GM23338 (cell line): ENCODE measurements at regions not wholly inside any gene's neighbourhood (a gene's known extent, or its start where the extent isn't known, plus 50 kb on each side); places are given as distances from the start of the nearest gene placed in this dataset.

Experiments used
- CREB1 ChIP-seq: fragments of 250-450 bp; sonication (Bioruptor Pico); IDR thresholded peaks from 2 replicates; pipeline ENCODE4 v1.5.0; 2020; ENCODE audit warnings: low read depth, mild to moderate bottlenecking, moderate library complexity
- EZH2 ChIP-seq: fragments of 200-600 bp; sonication (generic); IDR thresholded peaks from one replicate; pipeline ENCODE4 v1.8.0; 2017; ENCODE audit warnings: antibody characterized with exemption, mild to moderate bottlenecking, low read depth; ENCODE audit not compliant: unreplicated experiment
- EZH2phosphoT487 ChIP-seq: fragments of 200-600 bp; sonication (generic); IDR thresholded peaks from one replicate; pipeline ENCODE4 v1.8.1; 2018; ENCODE audit warnings: antibody characterized with exemption; ENCODE audit not compliant: unreplicated experiment
- JUNB ChIP-seq: IDR thresholded peaks from one replicate; pipeline ENCODE4 v1.6.1; 2016; ENCODE audit warnings: antibody characterized with exemption; ENCODE audit not compliant: unreplicated experiment
- POLR2AphosphoS5 ChIP-seq: IDR thresholded peaks from 2 replicates; pipeline ENCODE4 v1.6.1; 2016; ENCODE audit warnings: antibody characterized with exemption, low read depth
- STAT1 ChIP-seq: IDR thresholded peaks from one replicate; pipeline ENCODE4 v1.6.1; 2016; ENCODE audit warnings: antibody characterized with exemption; ENCODE audit not compliant: unreplicated experiment
- ZNF331 ChIP-seq: fragments of 250-450 bp; sonication (Bioruptor Pico); IDR thresholded peaks from 2 replicates; pipeline ENCODE4 v1.5.0; 2020; ENCODE audit warnings: low read depth, mild to moderate bottlenecking, moderate library complexity
- TF ChIP-seq, protein P1 (sequence below), 2 experiments: fragments of 200-600 bp in 1 of 2; sonication (generic) in 1 of 2; conservative IDR thresholded peaks; 2 replicates each; pipeline versions ENCODE4 v1.5.1 to v1.6.1; 2016 to 2017; ENCODE audit warnings: antibody characterized with exemption in 2 of 2, low read depth in 2 of 2, mild to moderate bottlenecking in 2 of 2, moderate library complexity in 1 of 2
- TF ChIP-seq, protein P2 (sequence below): IDR thresholded peaks from one replicate; pipeline ENCODE4 v1.6.1; 2018; ENCODE audit warnings: antibody characterized with exemption; ENCODE audit not compliant: unreplicated experiment

DNA sequence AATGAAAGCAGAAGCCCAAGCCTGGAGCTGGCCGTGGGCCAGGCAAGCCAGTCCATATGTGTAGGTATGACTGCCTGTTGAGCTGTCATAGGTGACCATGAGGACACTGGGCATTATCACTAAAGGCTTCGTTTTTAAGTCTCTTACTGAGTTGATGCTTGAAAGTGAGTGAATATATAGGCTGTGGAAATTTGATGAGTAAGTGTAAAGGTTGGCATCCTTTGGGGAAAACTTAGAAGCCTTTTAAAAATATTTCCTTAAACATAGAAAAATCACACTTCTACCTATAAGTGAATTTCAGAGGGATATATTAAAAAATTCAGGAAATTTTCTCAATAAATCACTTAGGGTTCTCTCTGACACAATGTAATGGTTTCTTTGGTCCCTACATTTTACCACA lies 396.5 kb downstream of the FOXG1 start:
- TF ChIP-seq, protein P1, sequence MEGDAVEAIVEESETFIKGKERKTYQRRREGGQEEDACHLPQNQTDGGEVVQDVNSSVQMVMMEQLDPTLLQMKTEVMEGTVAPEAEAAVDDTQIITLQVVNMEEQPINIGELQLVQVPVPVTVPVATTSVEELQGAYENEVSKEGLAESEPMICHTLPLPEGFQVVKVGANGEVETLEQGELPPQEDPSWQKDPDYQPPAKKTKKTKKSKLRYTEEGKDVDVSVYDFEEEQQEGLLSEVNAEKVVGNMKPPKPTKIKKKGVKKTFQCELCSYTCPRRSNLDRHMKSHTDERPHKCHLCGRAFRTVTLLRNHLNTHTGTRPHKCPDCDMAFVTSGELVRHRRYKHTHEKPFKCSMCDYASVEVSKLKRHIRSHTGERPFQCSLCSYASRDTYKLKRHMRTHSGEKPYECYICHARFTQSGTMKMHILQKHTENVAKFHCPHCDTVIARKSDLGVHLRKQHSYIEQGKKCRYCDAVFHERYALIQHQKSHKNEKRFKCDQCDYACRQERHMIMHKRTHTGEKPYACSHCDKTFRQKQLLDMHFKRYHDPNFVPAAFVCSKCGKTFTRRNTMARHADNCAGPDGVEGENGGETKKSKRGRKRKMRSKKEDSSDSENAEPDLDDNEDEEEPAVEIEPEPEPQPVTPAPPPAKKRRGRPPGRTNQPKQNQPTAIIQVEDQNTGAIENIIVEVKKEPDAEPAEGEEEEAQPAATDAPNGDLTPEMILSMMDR (conservative IDR thresholded peaks at IDR 0.05; ENCODE audit: low read depth in 2 of 2) = no peak
- no peak for TF ChIP-seq CREB1 (CRISPR knock-in tag)
- TF ChIP-seq POLR2AphosphoS5 = no peak
- no peak for TF ChIP-seq STAT1
- TF ChIP-seq EZH2 = no peak
- TF ChIP-seq, protein P2, sequence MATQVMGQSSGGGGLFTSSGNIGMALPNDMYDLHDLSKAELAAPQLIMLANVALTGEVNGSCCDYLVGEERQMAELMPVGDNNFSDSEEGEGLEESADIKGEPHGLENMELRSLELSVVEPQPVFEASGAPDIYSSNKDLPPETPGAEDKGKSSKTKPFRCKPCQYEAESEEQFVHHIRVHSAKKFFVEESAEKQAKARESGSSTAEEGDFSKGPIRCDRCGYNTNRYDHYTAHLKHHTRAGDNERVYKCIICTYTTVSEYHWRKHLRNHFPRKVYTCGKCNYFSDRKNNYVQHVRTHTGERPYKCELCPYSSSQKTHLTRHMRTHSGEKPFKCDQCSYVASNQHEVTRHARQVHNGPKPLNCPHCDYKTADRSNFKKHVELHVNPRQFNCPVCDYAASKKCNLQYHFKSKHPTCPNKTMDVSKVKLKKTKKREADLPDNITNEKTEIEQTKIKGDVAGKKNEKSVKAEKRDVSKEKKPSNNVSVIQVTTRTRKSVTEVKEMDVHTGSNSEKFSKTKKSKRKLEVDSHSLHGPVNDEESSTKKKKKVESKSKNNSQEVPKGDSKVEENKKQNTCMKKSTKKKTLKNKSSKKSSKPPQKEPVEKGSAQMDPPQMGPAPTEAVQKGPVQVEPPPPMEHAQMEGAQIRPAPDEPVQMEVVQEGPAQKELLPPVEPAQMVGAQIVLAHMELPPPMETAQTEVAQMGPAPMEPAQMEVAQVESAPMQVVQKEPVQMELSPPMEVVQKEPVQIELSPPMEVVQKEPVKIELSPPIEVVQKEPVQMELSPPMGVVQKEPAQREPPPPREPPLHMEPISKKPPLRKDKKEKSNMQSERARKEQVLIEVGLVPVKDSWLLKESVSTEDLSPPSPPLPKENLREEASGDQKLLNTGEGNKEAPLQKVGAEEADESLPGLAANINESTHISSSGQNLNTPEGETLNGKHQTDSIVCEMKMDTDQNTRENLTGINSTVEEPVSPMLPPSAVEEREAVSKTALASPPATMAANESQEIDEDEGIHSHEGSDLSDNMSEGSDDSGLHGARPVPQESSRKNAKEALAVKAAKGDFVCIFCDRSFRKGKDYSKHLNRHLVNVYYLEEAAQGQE = no peak
- TF ChIP-seq EZH2phosphoT487 = no peak
- TF ChIP-seq ZNF331 (CRISPR knock-in tag) = no peak
- no peak for TF ChIP-seq JUNB
